Tibial nerve (tissue), 3 donors: ENCODE measurements at regions not wholly inside any gene's neighbourhood (a gene's known extent, or its start where the extent isn't known, plus 50 kb on each side); places are given as distances from the start of the nearest gene placed in this dataset.

Experiments
- CTCF ChIP-seq, 5 experiments: fragments of 200-600 bp in 3 of 5; fragments of 450-650 bp in 2 of 5; sonication (generic) in 3 of 5; IDR thresholded peaks; one replicate each; pipeline ENCODE4 v1.5.1; 2016 to 2019; ENCODE audit warnings: antibody characterized with exemption in 5 of 5, mild to moderate bottlenecking in 3 of 5, moderate library complexity in 2 of 5
- POLR2A ChIP-seq, 2 donors: fragments of 450-650 bp; IDR thresholded peaks; one replicate each; pipeline ENCODE4 v1.6.1; 2017; ENCODE audit warnings: antibody characterized with exemption in 2 of 2, mild to moderate bottlenecking in 2 of 2, moderate library complexity in 2 of 2

- TF ChIP-seq CTCF (IDR thresholded peaks at IDR 0.05) (no peak), POLR2A (IDR thresholded peaks at IDR 0.05) (no peak)
These were observed 81.7 kb upstream of the CCDC85A start for GRCh38 chr2:56102098-56102497.
